H1 (cell line): ENCODE measurements at regions not wholly inside any gene's neighbourhood (a gene's known extent, or its start where the extent isn't known, plus 50 kb on each side); places are given as distances from the start of the nearest gene placed in this dataset.

Source experiments
- CBX5 ChIP-seq: fragments of 300-800, 300-1000 bp; sonication (generic); IDR thresholded peaks from 2 replicates; pipeline ENCODE4 v1.7.1; 2016; ENCODE audit warnings: antibody characterized with exemption, low read length, low read depth
- GABPA ChIP-seq: IDR thresholded peaks from 2 replicates; pipeline ENCODE4 v1.6.1; 2011; ENCODE audit warnings: mild to moderate bottlenecking, low read length, moderate library complexity, borderline replicate concordance; ENCODE audit not compliant: insufficient read depth
- HDAC2 ChIP-seq, 2 experiments: fragments of 300-600 bp in 1 of 2; sonication (generic) in 1 of 2; IDR thresholded peaks; 2 replicates each; pipeline ENCODE4 v1.6.1; 2011 to 2012; ENCODE audit warnings: low read depth in 2 of 2, low read length in 2 of 2, mild to moderate bottlenecking in 2 of 2, moderate library complexity in 2 of 2, borderline replicate concordance in 1 of 2, inconsistent platforms in 1 of 2
- PHF8 ChIP-seq: fragments of 200-600 bp; sonication (generic); conservative IDR thresholded peaks from 2 replicates; pipeline ENCODE4 v1.7.1; 2012; ENCODE audit warnings: low read depth, mild to moderate bottlenecking, inconsistent platforms, low read length, moderate library complexity
- TEAD4 ChIP-seq: IDR thresholded peaks from 2 replicates; pipeline ENCODE4 v1.6.1; 2012; ENCODE audit warnings: low read depth, low read length, inconsistent platforms, mixed read lengths
- TF ChIP-seq, protein P1 (sequence below), 3 experiments: IDR thresholded peaks; 1 replicate in 2 of 3; 2 replicates in 1 of 3; pipeline versions ENCODE4 v1.5.1 to v1.6.1; 2011; ENCODE audit warnings: low read length in 3 of 3, mild to moderate bottlenecking in 3 of 3, inconsistent platforms in 2 of 3, low read depth in 1 of 3, moderate library complexity in 1 of 3; ENCODE audit not compliant: insufficient read depth in 1 of 3; ENCODE audit errors: control extremely low read depth in 1 of 3
- TF ChIP-seq, protein P2 (sequence below): IDR thresholded peaks from 2 replicates; pipeline ENCODE4 v1.6.1; 2012; ENCODE audit warnings: inconsistent platforms
- TF ChIP-seq, protein P3 (sequence below): IDR thresholded peaks from 2 replicates; pipeline ENCODE4 v1.6.1; 2011; ENCODE audit warnings: low read length, improper control_type of control experiment

DNA sequence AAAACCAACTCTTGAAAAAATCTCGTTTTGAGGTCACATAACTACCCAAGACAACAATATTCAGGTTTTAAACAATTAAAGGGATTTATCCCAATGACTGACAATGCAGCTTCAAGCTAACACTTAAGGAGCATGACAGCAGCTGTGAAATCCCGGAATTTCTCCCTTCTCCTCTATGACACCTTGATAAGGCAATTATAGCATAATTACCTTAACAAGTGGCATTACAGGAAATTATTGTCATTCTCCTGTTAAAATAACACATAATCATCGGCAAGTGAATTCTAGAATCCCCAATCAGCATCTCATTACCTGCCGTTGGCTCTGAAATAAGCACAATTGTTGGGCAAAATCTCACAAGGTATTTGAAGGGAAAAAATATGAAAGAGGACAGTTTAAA is 417.0 kb upstream of the PFKP start:
- TF ChIP-seq PHF8 (no peak), GABPA (no peak), TEAD4 (no peak), CBX5 (no peak), HDAC2 (IDR thresholded peaks at IDR 0.05; ENCODE audit: borderline replicate concordance in 1 of 2, low read depth in 2 of 2, low read length in 2 of 2) (no peak)
- TF ChIP-seq, protein P1, sequence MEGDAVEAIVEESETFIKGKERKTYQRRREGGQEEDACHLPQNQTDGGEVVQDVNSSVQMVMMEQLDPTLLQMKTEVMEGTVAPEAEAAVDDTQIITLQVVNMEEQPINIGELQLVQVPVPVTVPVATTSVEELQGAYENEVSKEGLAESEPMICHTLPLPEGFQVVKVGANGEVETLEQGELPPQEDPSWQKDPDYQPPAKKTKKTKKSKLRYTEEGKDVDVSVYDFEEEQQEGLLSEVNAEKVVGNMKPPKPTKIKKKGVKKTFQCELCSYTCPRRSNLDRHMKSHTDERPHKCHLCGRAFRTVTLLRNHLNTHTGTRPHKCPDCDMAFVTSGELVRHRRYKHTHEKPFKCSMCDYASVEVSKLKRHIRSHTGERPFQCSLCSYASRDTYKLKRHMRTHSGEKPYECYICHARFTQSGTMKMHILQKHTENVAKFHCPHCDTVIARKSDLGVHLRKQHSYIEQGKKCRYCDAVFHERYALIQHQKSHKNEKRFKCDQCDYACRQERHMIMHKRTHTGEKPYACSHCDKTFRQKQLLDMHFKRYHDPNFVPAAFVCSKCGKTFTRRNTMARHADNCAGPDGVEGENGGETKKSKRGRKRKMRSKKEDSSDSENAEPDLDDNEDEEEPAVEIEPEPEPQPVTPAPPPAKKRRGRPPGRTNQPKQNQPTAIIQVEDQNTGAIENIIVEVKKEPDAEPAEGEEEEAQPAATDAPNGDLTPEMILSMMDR (IDR thresholded peaks at IDR 0.05; ENCODE audit: control extremely low read depth in 1 of 3, insufficient read depth in 1 of 3, low read depth in 1 of 3, low read length in 3 of 3): no peak
- TF ChIP-seq, protein P2, sequence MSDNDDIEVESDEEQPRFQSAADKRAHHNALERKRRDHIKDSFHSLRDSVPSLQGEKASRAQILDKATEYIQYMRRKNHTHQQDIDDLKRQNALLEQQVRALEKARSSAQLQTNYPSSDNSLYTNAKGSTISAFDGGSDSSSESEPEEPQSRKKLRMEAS: no peak
- TF ChIP-seq, protein P3, sequence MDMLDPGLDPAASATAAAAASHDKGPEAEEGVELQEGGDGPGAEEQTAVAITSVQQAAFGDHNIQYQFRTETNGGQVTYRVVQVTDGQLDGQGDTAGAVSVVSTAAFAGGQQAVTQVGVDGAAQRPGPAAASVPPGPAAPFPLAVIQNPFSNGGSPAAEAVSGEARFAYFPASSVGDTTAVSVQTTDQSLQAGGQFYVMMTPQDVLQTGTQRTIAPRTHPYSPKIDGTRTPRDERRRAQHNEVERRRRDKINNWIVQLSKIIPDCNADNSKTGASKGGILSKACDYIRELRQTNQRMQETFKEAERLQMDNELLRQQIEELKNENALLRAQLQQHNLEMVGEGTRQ: no peak
